Caco-2 (cell line): ENCODE measurements at regions not wholly inside any gene's neighbourhood (a gene's known extent, or its start where the extent isn't known, plus 50 kb on each side); places are given as distances from the start of the nearest gene placed in this dataset.

Experiments
- BruUV-seq: library from RNA; stranded (reverse); fragments of 400-500 nt; replicated peaks from 2 replicates; lab custom pipeline; 2021; lab: Mats Ljungman, UMichigan
- CTCF ChIA-PET: fragments of 300-600 bp; sonication (Branson Sonifier 250); formaldehyde crosslinking; loops from one replicate; lab custom pipeline; 2022; ENCODE audit warnings: antibody characterized with exemption; lab: Charles Lee
- POLR2A ChIA-PET: fragments of 300-600 bp; sonication (Branson Sonifier 250); formaldehyde crosslinking; loops from one replicate; lab custom pipeline; 2022; ENCODE audit warnings: antibody characterized with exemption; lab: Charles Lee
- DNase-seq, 2 experiments: peaks; one replicate each; pipeline versions ENCODE4 v3.0.0 to v3.0.0-alpha.2; 2020 to 2022
- H3K27me3 ChIP-seq: replicated peaks from 2 replicates; pipeline ENCODE4 v1.6.0; 2011; ENCODE audit warnings: low read length; ENCODE audit not compliant: control insufficient read depth, insufficient read depth
- H3K36me3 ChIP-seq: 2 replicates; pipeline ENCODE4 v1.5.1; 2011; ENCODE audit warnings: low read length; ENCODE audit not compliant: control insufficient read depth, insufficient read depth
- H3K4me1 ChIP-seq: fragments of 250-450 bp; sonication (Bioruptor Pico); 2 replicates; pipeline ENCODE4 v1.5.1; 2020; ENCODE audit warnings: mild to moderate bottlenecking
- H3K4me3 ChIP-seq: 2 replicates; pipeline ENCODE4 v1.5.1; 2011; ENCODE audit warnings: low read depth, mild to moderate bottlenecking, control low read depth, low read length
- H3K9me3 ChIP-seq: fragments of 250-450 bp; sonication (Bioruptor Pico); 2 replicates; pipeline ENCODE4 v1.5.1; 2020; ENCODE audit warnings: mild to moderate bottlenecking, moderate library complexity
- H3K27ac Mint-ChIP-seq: one replicate; pipeline ENCODE4 v1.8.0; 2022; ENCODE audit warnings: mixed read lengths; ENCODE audit not compliant: unreplicated experiment
- H3K27me3 Mint-ChIP-seq: one replicate; pipeline ENCODE4 v1.8.0; 2022; ENCODE audit warnings: mixed read lengths; ENCODE audit not compliant: insufficient read depth, unreplicated experiment
- H3K36me3 Mint-ChIP-seq: one replicate; pipeline ENCODE4 v1.8.0; 2022; ENCODE audit warnings: mild to moderate bottlenecking, mixed read lengths; ENCODE audit not compliant: insufficient read depth, unreplicated experiment
- H3K4me1 Mint-ChIP-seq: one replicate; pipeline ENCODE4 v1.8.0; 2022; ENCODE audit warnings: low read depth, mixed read lengths; ENCODE audit not compliant: unreplicated experiment
- H3K4me3 Mint-ChIP-seq: one replicate; pipeline ENCODE4 v1.8.0; 2022; ENCODE audit warnings: mild to moderate bottlenecking, moderate library complexity, mixed read lengths; ENCODE audit not compliant: unreplicated experiment
- H3K9me3 Mint-ChIP-seq: one replicate; pipeline ENCODE4 v1.8.0; 2022; ENCODE audit warnings: mixed read lengths; ENCODE audit not compliant: unreplicated experiment
- intact Hi-C: fragments of 100-400 bp; cut with micrococcal nuclease; formaldehyde crosslinking; loops from one replicate; pipeline ENCODE4 v1.10.0; 2022; ENCODE audit not compliant: unreplicated experiment
- TF ChIP-seq, protein P1 (sequence below), 2 experiments: fragments of 200-600 bp in 1 of 2; IDR thresholded peaks; 1 replicate in 1 of 2; 2 replicates in 1 of 2; pipeline versions ENCODE4 v1.5.1 to v1.8.0; 2011 to 2022; ENCODE audit warnings: antibody characterized with exemption in 1 of 2, control low read depth in 1 of 2, inconsistent platforms in 1 of 2, low read depth in 1 of 2, low read length in 1 of 2, mild to moderate bottlenecking in 1 of 2, moderate library complexity in 1 of 2; ENCODE audit not compliant: insufficient read depth in 1 of 2, severe bottlenecking in 1 of 2, unreplicated experiment in 1 of 2

DNA sequence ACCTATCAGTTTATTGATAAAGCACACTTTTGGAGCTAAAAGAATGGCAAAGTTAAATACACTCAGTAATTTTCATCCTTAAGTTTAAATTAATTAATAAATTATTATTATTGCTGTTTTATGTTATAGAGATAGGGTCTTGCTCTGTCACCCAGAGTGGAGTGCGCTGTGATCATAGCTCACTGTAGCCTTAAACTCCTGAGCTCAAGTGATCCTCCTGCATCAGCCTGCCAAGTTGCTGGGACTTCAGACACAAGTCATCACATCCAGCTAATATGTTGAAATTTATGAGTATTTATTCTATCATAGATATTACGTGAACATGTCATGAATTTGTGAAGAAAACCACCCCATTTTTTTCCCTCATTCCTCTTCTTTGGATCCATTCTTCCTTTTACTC lies 64.2 kb downstream of the GJA1 start:
- H3K27ac Mint-ChIP-seq: no peak overlapping the region

DNA sequence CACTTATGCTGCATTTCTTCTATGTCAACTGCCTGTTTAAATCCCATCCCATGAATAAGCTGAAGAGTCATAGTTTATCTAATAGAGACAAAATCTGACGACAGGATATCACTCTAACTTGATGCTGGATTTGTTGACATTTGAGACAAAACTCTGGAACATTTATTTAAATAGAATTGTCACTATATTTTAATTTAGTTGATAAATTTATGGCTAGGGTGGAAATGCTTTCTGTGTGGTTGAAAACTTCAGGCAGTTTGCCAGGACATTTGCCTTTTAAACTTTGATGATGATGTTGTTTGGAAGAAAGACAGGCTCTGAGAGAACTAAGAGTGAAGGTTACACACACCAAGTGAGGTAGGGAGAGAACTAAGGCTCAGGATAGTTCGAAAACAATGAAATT lies 68.1 kb downstream of the GJA1 start:
- TF ChIP-seq, protein P1, sequence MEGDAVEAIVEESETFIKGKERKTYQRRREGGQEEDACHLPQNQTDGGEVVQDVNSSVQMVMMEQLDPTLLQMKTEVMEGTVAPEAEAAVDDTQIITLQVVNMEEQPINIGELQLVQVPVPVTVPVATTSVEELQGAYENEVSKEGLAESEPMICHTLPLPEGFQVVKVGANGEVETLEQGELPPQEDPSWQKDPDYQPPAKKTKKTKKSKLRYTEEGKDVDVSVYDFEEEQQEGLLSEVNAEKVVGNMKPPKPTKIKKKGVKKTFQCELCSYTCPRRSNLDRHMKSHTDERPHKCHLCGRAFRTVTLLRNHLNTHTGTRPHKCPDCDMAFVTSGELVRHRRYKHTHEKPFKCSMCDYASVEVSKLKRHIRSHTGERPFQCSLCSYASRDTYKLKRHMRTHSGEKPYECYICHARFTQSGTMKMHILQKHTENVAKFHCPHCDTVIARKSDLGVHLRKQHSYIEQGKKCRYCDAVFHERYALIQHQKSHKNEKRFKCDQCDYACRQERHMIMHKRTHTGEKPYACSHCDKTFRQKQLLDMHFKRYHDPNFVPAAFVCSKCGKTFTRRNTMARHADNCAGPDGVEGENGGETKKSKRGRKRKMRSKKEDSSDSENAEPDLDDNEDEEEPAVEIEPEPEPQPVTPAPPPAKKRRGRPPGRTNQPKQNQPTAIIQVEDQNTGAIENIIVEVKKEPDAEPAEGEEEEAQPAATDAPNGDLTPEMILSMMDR (IDR thresholded peaks at IDR 0.05; ENCODE audit: insufficient read depth in 1 of 2, low read depth in 1 of 2, low read length in 1 of 2, severe bottlenecking in 1 of 2, unreplicated experiment in 1 of 2): no peak
- H3K36me3 ChIP-seq: no peaks in the 10 kb centered on the region
- no peak overlapping the region for H3K4me3 ChIP-seq
- Mint-ChIP-seq H3K4me3 (no peak overlapping the region), H3K36me3 (no peaks in the 10 kb centered on the region), H3K4me1 (peaks cover 20% of the 10 kb centered on the region), H3K9me3 (no peaks in the 10 kb centered on the region), H3K27ac (peak overlapping the region; percentile 76), H3K27me3 (no peaks in the 10 kb centered on the region)
- ChIA-PET CTCF (no interaction called here), POLR2A (no interaction called here)
- no TSS peak for BruUV-seq
- H3K27me3 ChIP-seq: no peaks in the 10 kb centered on the region
- intact Hi-C loops: no loop called here
- no peaks in the 10 kb centered on the region for H3K9me3 ChIP-seq
- peaks cover 8% of the 10 kb centered on the region for H3K4me1 ChIP-seq
- no peak for DNase-seq

More for the DNA sequence above, 64.2 kb downstream of the GJA1 start:
- Mint-ChIP-seq H3K9me3 (no peaks in the 10 kb centered on the region), H3K36me3 (no peaks in the 10 kb centered on the region), H3K27me3 (no peaks in the 10 kb centered on the region), H3K4me3 (no peak overlapping the region), H3K4me1 (peaks cover 20% of the 10 kb centered on the region)
- CTCF ChIA-PET: no interaction called here
- Histone ChIP-seq H3K4me1 (peaks cover 8% of the 10 kb centered on the region), H3K27me3 (no peaks in the 10 kb centered on the region), H3K36me3 (no peaks in the 10 kb centered on the region), H3K9me3 (no peaks in the 10 kb centered on the region), H3K4me3 (no peak overlapping the region)
- DNase-seq: no peak
- TF ChIP-seq, protein P1 (IDR thresholded peaks at IDR 0.05; ENCODE audit: insufficient read depth in 1 of 2, low read depth in 1 of 2, low read length in 1 of 2, severe bottlenecking in 1 of 2, unreplicated experiment in 1 of 2): no peak
- intact Hi-C loops: no loop called here
- BruUV-seq: no TSS peak
- POLR2A ChIA-PET: no interaction called here

DNA sequence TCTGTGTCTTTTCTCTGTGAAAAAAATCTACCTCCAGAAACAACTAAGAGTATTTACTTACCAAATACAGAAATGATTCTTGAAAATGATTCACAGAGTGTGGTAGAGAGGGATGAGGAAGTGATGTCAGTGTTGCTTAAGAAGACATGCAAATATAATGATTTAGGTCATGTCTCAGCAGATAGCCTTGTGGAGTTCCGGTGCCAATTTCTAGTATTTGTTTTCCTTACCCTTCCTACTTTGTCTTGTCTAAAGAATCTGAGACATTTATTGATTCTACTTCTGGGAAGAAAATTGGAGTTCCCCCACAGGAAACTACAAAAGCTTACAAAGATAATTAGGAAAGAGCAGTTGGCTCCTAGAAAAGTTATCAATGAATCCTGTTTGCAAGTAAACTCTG lies 68.8 kb downstream of the GJA1 start:
- peaks cover 20% of the 10 kb centered on the region for H3K4me1 Mint-ChIP-seq
- H3K27ac Mint-ChIP-seq: peak overlapping the region; percentile 76
- no peaks in the 10 kb centered on the region for H3K27me3 Mint-ChIP-seq
- no peak overlapping the region for H3K4me3 Mint-ChIP-seq
- DNase-seq: peak in 1 of 2 experiments; percentile 8
- POLR2A ChIA-PET: no interaction called here
- no peaks in the 10 kb centered on the region for H3K36me3 ChIP-seq
- H3K36me3 Mint-ChIP-seq: no peaks in the 10 kb centered on the region
- no TSS peak for BruUV-seq
- TF ChIP-seq, protein P1 (IDR thresholded peaks at IDR 0.05; ENCODE audit: insufficient read depth in 1 of 2, low read depth in 1 of 2, low read length in 1 of 2, severe bottlenecking in 1 of 2, unreplicated experiment in 1 of 2): no peak
- H3K4me1 ChIP-seq: peaks cover 8% of the 10 kb centered on the region
- no peaks in the 10 kb centered on the region for H3K9me3 Mint-ChIP-seq
- H3K4me3 ChIP-seq: no peak overlapping the region
- CTCF ChIA-PET: interaction anchor here (0.6 kb wide), 1 partner anchor 87 kb away, joined by 3 read pairs; no protein-coding TSS in a partner anchor
- intact Hi-C loops: loop anchor here (2.0 kb wide), 1 partner anchor 19 kb away; no protein-coding TSS in a partner anchor
- H3K9me3 ChIP-seq: no peaks in the 10 kb centered on the region
- no peaks in the 10 kb centered on the region for H3K27me3 ChIP-seq
